ENCODE measurements at regions not wholly inside any gene's neighbourhood (a gene's known extent, or its start where the extent isn't known, plus 50 kb on each side); places are given as distances from the start of the nearest gene placed in this dataset.

DNA sequence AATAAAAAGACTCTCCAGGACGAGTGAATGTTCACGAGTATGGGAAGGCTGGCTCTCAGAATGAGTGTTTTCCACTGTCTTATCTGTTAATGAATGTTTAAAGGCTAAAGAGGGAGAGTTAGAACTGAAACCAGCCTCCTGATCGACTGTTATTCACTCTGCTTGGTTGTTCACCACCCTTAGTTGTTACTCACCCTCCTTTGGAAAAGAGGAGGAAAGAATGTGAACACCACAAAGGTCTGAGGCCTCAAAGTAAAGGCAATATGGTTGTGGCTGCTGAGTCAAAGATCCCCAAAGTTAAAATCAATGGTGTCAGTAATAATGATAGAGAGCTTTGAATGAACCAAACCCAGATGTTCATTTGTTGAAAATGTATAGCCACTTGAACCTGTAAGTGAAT, 1793.2 kb upstream of the PCDH20 start:
- no peak for DNase-seq

DNA sequence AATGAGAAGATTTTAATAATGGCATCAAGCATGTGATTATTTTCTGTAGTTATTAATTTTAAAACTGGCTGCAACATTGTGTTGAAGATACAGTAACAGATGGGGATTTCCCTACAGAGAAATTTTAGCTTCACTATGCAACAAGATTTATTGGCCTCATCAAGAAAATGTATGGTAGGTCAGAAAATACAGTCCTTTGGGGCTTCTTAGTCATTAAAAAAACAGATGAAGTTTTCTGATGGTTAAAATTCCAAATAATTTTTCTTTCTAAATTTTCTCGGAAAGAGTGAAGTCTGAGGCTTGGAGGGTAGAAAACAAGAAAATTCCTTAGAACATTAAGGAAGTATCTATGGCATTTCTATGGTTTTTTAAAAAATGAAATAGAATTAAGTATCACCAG, 1790.8 kb upstream of the PCDH20 start:
- no peak for DNase-seq

DNA sequence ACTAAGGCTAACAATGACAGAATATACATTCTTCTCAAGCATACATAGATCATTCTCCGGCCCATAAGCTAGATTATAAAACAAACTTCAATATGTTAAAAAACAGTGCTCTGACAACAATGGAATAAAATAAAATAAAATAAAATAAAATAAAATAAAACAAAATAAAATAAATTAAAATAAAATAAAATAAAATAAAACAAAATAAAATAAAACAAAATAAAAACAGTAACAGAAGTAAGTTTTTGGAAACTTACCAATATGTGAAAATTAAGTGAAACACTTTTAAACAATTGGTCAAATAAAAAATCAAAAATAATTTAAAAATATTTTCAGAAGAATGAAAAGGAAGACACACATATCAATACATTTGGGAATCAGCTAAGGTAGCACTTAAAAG, 1785.8 kb upstream of the PCDH20 start:
- no peak for DNase-seq

DNA sequence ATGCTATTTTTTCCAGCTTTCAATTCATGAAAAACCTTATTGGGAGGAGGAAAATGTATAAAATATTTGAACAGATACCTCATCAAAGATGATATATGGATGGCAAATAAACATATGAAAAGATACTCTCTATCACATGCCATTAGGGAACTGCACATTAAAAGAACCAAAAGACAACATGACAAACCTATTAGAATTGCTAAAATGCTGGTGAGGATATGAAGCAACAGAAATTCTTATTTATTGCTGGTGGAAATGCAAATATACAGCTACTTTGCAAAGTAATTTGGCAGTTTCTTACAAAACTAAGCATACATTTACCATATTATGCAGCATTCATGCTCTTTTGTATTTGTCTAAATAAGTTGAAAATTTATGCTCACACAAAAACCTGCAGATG, 1783.9 kb upstream of the PCDH20 start:
- DNase-seq = no peak

DNA sequence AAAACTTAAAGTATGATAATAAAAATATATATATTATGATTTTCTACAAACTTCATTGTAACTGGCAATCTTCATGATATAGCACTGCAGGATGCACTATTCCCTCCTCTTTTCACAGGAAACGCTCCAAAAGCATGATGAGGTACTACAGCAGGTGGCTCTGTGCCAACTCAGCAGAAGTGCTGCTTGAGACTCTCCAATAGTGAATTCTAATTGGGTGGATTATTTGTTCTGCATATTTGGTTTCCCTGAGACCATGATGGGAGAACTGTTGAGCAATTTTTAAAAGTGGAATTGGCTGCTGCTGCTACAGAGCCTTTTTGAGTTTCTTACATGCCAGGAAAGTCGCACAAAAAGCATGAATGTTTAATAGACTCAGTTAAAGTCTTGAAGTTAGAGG, 1782.4 kb upstream of the PCDH20 start:
- DNase-seq = peak; percentile 54

DNA sequence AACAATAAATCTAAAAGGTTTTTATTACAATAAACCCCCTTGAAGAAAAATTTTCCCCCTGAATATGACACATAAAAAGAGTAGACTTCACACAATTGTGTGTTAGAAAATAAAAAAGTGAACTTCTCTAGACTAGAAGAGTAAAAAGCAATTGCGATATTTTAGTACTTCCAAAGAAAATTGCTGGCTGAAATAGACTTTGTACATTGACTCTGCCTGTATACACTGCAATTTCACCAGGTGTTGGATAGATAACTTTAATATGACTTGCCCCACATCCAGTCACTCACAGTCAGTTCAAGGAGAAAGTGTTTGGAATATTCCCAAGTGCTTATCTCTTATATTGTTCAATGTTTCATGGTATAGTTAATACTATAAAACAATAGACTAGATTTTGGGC, 1780.1 kb upstream of the PCDH20 start:
- DNase-seq = no peak

DNA sequence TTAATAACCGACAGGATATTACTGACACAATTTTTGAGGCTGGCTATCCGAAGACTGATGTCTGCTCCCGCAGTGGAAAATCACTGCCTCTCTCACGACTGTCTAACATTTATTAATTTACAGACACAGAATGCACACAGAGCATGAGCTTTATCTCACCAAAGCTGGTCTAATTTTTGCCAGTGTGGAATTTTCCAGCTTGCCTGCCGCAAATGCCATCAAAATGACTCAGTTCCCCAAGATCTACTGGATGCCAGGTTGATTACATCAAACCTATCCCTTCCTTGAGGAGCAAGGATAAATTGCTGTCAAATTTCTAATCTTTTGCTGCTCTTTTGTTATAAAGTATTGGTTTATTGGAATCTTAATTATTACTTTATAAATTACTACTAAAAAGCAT, 1775.1 kb upstream of the PCDH20 start:
- DNase-seq = no peak

DNA sequence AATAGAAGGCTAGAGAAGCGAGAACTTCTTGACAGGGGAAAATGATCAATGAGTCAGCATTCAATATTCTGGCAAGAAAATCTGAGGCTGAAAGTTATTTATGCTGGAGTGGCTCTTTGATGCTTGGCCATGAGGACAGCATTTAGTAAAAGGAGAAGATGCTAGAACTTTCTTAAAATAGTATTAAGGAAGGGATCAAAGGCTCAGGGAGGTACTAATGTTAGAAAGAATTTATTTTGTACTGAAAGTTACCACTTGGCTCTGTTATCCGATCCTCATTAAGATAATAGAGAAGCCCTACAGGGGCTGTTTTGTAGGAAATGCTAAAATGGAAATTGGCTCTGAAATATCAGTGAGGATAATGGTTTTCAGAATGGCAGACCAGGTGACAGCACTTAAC, 1774.6 kb upstream of the PCDH20 start:
- no peak for DNase-seq

DNA sequence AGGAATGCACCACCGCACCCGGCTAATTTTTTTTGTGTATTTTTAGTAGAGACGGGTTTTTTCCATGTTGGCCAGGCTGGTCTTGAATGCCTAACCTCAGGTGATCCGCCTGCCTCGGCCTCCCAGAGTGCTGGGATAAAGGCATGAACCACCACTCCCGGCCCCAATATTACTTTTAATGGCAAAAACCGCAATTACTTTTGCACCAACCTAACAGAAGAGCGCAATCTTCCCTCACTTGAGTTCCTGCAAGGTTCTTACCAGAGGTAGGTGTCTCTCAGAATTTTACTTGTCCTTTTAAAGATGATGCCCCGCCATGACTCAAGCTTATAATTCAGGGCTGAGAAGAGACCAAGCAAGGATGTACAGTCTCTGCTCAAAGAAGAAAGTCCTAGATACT, 1774.1 kb upstream of the PCDH20 start:
- no peak for DNase-seq

DNA sequence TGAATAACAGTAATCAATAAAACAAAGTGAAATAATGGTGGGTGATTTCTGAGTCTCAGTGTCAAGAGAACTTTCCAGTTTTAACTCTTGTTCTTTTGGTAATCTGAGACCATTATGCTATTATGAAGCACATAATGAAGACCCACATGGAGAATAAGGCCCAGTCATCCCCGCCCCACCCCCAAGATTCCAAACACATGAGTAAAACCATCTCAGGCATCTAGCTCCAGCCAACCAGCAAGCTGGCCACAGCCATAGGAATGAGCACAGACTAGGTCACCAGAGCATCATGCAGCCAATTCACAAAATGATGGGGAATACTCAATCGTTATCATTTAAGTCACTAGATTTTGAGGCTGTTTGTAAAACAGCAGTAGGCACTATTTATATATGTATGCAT, 1769.0 kb upstream of the PCDH20 start:
- DNase-seq = no peak

DNA sequence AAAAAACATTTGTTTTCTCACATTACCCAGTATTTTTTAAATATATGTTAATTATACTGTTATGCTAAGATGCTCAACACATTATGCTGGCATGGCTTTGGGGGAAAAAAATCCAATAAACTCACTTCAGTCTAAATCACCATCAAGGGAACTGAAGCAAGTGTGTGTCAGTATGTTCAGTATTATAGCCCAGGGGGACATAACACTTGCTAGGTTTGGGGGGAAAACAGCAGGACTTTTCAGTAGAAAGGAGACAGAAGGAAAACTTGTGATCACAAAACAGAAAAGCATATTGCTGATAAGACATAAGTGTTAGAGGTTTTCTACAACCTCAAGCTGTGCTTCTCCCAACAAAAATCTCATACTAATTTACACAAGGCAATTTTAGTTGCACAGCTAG, 1759.9 kb upstream of the PCDH20 start:
- no peak for DNase-seq

DNA sequence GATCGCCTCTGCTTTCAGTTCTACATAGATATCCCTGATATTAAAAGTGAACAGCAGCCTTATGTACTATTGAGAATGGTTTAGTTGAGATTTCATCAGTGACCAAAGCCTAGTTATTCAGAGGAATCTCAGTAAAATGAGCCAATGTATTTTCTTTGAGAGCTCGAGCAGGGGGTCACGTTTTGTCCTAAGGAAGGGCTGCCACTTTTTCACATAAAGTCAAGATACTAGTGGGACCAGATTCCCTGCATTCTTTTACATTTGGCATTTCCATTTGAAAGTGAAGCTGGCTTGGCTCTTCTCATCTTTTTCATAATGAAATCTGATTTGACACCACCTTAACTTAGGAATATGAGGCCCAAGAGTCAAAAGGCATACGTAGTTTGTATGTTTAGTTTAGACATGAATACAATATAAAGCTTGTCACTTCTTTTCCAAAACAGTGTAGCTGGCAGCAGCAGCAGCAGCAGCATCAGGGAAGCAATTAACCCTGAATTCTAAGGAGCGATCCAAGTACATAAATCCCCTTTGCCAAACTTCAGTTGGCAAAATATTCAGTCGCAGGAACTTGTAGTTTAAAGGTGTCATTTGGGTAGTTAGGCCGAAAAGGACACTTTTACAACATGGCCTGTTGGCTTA, 1752.2 kb upstream of the PCDH20 start:
- DNase-seq = no peak

DNA sequence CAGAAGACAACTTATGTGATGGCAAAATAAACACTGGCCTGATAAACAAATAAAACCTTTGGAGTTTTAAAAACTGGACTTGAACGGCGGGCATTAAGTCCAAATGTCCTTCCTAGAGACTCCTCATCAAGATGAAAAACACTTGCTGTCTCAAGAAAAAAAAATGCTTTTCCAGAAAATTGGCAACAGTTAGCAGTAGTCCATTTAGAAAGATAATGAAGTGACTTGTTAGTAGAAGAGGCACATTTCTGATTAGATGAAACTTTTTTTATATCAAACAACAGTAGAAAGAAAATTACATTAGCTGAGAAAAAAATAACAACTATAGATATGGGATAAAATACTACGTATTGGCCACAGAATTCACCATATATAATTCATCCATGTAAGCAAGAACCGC, 1750.7 kb upstream of the PCDH20 start:
- DNase-seq = no peak

DNA sequence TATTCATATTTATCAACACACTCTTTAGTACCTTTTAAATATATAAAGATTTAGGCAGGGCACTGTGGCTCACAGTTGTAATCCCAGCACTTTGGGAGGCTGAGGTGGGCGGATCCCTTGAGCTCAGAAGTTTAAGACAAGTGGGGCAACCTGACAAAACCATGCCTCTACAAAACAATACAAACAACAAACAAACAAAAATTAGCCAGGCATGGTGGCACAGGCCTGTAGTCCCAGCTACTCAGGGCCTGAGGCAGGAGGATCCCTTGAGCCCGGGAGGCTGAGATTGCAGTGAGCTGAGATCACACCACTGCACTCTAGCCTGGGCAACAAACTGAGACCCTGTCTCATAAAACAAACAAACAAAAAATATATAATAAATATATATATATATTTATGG, 1748.3 kb upstream of the PCDH20 start:
- DNase-seq = no peak

DNA sequence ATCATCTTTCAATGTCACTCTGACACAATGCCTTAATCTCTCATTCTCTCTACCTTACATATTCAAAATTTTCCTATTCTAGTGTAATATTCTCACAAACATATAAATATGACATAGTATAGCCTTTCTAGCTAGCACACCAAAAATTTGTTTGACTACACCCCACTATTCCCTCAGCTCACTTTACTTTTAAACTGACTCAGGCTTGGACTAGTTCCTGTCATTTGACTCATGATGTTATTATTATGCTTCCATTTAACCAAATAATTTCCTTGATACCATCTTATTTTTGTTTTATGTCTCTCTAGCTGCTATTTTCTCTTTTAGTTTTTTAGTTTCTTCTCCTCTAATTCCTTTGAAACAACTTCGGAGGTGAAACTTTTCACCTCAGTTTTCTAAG, 1745.6 kb upstream of the PCDH20 start:
- no peak for DNase-seq

DNA sequence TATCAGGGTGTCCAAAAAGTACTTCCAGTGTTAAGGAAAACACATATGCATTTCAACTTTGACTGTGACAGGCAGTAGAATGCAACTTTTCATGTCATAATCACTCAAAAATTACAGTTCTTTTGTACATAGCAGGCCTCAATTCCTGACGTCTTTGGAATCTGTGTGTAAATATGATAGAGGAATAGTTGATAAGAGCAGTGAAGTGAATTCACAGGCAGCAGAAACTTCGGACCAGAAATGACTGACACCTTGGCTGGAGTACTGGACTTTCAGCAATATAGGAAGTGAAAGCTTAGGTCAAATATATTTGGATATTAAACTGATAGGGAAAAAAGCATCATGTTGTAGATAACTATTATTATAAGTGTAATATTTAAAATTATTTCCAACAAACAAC, 1741.2 kb upstream of the PCDH20 start:
- no peak for DNase-seq

DNA sequence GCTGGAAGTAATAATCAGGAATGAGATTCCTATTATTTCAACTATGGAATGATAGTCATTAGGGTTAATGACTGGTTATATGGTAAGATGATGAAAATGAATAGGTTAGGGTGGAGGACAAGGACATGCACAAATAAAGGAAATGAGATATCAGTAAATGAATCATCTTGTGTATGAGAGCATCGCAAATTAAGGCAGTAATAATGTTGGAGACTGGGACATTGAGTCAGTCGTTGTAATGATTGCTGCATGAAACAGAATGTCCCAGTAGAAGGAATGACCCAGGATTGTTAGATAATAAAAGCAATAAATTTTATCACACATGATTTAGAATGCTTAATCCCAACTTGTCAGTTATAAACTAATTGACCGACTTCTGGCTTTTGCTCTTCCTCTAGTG, 1733.7 kb upstream of the PCDH20 start:
- DNase-seq = no peak

DNA sequence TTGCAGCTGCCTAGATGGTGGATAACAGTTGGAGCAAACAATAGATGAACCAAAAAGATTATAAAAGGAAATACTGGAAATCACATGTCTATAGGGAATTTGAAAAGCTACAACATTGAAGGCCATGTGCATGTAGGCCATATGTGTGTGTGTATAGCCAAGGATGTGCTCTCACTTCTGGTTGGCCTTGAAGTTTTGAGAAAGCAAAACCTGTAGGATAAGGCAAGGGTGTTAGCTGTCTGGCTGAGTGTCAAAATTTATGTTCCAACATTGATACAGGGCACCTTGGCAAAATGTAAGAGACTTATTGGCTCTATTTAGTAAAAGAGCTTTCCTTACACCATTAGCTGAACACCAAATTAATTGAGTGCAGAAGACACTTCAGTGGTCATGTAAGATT, 1723.6 kb upstream of the PCDH20 start:
- DNase-seq = no peak

DNA sequence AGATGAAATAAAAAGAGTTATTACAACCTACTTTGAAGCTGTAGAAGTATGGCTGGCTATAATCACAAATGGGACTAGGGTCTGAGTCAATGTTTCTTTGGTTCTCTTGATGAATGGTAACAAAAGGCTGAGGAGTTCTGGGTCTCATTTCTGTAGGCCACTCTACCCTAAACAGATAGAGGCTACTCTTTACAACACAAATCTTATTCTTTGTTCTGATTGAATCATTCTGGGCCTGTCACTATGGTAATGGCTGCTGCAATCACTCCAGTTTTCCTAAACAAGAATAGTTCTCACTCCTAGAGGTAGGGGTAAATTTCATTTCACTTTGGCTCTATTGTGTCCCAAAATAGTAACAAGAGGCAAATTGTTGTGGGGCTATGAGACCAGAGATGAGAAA, 1714.3 kb upstream of the PCDH20 start:
- no peak for DNase-seq

DNA sequence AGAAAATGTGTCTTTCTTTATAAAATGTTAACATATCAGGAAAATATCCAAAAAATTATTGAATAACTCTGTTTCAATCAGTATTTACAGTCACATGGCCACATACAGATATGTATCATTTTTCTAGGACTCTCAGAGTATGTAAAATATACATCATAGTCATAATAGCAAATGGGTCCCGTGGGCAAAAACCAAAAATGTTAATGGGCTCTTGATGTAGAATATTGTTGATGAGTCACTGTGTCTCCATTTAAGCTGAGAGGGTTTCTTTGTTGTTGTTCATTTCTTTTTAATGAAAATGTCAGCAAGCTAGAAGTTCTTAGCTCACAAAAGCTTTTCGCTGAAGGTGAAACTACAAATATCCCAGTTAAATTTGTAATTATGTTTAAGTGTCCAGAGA, 1713.1 kb upstream of the PCDH20 start:
- no peak for DNase-seq

DNA sequence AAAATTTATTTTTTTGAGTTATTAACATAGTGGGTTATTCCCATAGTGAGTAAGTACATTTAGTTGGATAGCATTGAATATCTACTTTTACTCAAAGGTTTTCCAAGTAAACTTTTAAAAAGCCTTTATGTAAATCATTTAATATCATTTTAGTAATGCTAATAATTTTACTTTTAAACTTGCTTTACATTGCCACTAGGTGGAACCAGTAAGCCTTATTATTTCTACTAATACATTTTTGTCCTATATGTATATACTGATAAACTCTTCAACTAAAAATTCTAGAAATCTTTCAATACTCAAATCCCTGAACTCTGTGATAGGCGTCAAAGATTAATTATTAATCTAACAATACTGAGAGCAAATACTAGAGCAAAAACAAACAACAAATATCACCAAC, 1709.2 kb upstream of the PCDH20 start:
- DNase-seq = no peak

DNA sequence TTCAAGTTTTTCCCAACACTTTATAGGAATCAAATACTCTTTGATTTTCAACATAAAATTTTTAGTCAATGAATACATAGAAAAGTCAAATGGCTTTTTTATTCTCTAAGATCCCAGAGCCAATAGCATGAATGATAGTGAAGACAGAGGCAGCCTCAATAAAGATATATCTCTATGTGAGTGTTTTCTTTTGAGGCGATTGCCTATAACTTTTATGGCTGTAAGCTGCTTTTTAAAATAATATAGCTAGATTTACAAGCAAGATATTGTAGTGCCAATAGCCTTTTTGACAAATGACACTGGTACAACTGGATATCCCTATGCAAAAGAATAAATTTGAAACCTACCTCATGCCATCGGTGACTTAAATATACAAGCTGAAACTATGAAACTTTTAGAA, 1705.2 kb upstream of the PCDH20 start:
- DNase-seq = no peak

DNA sequence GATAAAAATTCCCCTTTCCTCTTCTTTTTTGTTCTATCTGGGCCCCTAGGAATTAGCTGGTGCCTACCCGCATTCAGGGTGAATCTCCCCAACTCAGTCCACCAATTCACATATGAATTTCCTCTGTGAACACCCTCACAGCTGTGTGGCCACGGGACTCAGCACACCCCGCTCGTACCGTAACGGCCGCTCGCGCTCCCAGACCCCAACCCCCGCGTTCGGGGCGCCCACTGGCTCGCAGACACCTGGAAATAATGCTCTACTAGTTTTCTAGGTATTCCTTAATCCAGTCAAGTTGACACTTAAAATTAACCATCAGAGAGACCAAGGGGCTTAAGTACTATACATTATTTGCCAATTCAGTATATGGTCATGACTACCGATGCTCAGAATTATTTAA, 1702.1 kb upstream of the PCDH20 start:
- no peak for DNase-seq

DNA sequence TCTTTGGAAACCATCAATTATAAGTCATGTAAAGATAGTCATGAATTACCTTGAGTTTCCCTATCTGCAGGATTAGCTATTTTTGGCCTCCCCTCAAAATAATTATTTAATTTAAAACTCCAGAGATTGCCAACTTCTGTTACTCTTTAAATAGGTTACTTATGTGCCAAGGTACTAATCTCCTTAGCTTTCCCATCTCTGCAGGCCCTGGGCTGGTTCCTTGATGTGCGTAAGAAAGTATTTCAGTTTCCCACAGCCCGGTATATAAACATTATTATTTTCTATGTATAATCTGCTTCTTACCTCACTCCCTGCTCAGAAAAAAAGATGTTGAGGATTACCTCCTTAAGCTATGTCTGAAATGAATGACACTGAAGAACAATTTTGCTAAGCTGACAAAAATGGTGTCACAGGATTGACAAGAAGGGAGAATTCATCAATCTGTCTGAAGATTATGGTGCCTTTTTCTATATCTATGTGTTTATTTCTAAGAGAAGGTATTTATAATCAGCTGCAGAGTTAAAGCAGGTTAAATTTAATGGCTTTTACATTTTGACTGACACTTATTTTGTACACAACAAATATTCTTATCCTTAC, 1697.2 kb upstream of the PCDH20 start:
- DNase-seq = no peak

DNA sequence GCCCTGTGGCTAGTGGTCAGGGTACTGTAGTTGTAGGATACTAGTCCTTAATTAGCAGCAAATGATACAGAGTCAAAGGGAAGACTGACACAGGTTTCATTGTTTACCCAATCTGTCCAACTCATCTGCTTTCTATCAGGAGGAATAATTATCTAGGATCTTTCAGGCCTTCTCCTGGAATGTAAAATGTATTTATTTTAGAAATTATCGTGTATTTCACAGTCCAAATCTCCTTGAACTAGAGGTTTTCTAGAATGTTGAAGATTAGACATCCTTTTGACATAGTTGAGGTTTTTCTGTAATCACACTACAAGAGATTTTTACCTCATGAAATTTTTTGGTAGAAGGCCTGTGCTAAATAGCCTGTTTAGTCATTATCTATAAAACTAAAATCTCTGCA, 1694.8 kb upstream of the PCDH20 start:
- DNase-seq = no peak
